Stomach (tissue), 4 donors: ENCODE measurements at regions not wholly inside any gene's neighbourhood (a gene's known extent, or its start where the extent isn't known, plus 50 kb on each side); places are given as distances from the start of the nearest gene placed in this dataset.

Experiments used
- CTCF ChIP-seq, 7 experiments: fragments of 450-650 bp in 4 of 7; fragments of 200-600 bp in 3 of 7; sonication (generic) in 3 of 7; IDR thresholded peaks; one replicate each; pipeline ENCODE4 v1.5.1; 2016 to 2019; ENCODE audit warnings: antibody characterized with exemption in 7 of 7, control low read depth in 2 of 7, mild to moderate bottlenecking in 1 of 7
- POLR2A ChIP-seq, 4 donors: fragments of 450-650 bp; IDR thresholded peaks; one replicate each; pipeline ENCODE4 v1.6.1; 2016; ENCODE audit warnings: antibody characterized with exemption in 4 of 4, control low read depth in 2 of 4, mild to moderate bottlenecking in 1 of 4, moderate library complexity in 1 of 4
- POLR2AphosphoS5 ChIP-seq, 3 donors: sonication (generic); formaldehyde crosslinking; IDR thresholded peaks; one replicate each; pipeline ENCODE4 v1.6.1; 2016; ENCODE audit warnings: antibody characterized with exemption in 3 of 3

GRCh38 chr12:13686260-13686659, 295.1 kb downstream of the GRIN2B start:
- TF ChIP-seq CTCF (IDR thresholded peaks at IDR 0.05) (no peak), POLR2A (IDR thresholded peaks at IDR 0.05) (no peak), POLR2AphosphoS5 (IDR thresholded peaks at IDR 0.05) (no peak)
